ENCODE measurements at regions not wholly inside any gene's neighbourhood (a gene's known extent, or its start where the extent isn't known, plus 50 kb on each side); places are given as distances from the start of the nearest gene placed in this dataset.
A peak's percentile ranks its signal among the peaks of the same experiment; 100 is the strongest.
"Not testable (repeated sequence)": the region's sequence is repeated elsewhere in the genome, so short reads cannot be mapped to it uniquely, and the experiment has no call there.

DNA sequence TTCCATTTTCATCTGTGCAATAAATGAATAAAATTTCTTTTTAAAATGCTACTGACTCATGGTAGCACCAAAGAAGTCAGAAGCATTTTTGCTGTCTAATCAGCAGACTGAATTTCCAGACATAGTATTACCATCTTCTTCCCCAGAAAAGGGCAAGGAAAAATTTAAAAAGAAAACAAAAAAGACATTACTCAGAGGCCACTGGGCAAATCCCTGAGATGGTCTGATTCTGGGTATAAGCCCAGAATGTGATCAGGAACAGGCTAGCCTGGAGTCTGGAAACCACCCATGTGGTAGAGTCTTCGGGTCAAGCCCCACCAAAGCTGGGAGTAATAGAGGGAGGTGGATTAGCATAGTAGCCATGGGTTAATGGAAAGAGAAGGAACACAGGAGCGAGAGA is 342.8 kb downstream of the FBXW7 start:
- no peak for DNase-seq (ENCODE audit: low spot score)

- no peak for DNase-seq (ENCODE audit: low spot score)
Measured at GRCh38 chr4:152190907-152191306, 345.0 kb downstream of the FBXW7 start.

- no peak for DNase-seq (ENCODE audit: low spot score)
Measured at GRCh38 chr4:152189451-152190179, 346.3 kb downstream of the FBXW7 start.

DNA sequence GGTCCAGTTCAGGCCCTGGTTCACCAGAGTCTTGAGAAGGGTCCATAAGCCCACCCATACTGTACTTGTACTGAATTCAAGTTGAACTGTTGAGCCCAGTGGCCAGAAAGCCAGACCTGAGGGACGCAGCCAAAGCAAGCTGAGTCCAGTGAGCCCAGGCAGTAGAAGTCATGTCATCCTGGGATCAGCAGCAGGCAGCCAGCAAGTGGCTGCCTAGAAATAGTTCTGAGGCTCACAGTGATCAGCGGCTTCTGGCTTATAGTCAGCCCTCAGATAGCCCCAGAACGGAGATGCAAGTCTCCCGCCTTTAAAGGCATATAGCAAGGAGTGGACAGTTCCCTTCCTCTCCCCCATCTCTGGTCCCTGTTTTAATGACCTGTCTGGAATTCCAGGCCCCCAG is 347.1 kb downstream of the FBXW7 start:
- no peak for DNase-seq (ENCODE audit: low spot score)

- DNase-seq (ENCODE audit: low spot score) = no peak
Measured at GRCh38 chr4:152187693-152188092, 348.2 kb downstream of the FBXW7 start.

- no peak for DNase-seq (ENCODE audit: low spot score)
Measured at GRCh38 chr4:152185786-152186550, 349.9 kb downstream of the FBXW7 start.

DNA sequence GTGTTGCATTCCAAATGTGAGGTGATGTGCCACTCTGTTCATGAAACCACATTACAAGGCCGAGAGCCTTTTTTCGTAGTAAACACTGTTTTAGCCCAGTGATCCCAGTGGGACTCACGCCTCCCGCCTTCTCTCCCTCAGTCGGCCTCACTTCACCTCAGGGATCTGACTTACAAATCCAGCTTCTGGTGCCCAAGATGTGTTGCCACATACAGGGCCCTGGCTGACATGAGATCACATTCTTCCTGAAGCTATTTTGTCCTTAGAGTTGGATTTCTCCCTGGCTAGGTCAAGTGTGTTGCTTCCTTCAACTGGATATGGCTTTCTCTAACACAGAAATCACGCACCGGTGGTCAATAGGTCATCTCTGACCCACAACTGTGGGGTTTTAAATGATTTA is 354.7 kb downstream of the FBXW7 start:
- no peak for DNase-seq (ENCODE audit: low spot score)

- DNase-seq (ENCODE audit: low spot score) = no peak
Measured at GRCh38 chr4:152180369-152180768, 355.5 kb downstream of the FBXW7 start.

DNA sequence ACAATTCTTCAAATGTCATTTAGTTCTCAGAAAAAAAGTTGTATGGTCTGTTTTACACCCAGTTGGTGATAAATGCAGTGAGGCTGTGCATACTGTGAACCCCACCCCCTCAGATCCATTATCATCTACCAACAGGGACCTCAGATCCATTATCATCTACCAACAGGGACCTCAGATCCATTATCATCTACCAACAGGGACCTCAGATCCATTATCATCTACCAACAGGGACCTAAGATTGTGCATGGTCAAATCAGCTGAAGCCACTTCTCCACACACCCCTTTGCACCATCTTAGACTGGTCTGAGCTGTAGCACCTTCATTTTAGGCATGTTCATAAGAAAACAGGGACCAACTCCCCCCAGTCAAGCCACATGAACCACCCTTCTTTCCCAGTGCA is 358.4 kb downstream of the FBXW7 start:
- not testable (repeated sequence) for DNase-seq (ENCODE audit: low spot score)

DNA sequence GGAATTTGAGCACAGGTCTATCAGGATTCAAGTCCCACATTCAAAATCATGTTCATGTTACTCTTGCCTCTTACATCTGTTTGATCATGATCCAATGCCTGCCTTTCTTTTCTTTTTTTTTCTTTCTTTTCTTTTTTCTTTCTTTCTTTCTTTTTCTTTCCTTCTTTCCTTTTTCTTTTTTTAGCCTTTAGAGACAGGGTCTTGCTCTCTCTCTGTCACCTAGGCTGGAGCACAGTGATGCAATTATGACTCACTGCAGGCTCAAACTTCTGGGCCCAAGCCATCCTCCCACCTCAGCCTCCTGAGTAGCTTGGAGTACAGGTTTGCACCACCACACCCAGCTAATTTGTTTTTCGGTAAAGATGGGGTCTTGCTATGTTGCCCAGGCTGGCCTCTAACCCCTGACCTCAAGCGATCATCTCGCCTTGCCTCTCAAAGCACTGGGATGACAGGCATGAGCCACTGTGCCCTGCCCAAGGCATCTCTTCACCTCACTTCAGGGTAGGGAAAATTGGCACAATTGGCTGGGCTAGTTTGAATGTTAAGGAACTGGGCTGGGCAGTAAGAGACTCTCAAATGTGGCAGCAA is 359.2 kb downstream of the FBXW7 start:
- DNase-seq (ENCODE audit: low spot score) = no peak

GRCh38 chr4:152175586-152175985 is 360.3 kb downstream of the FBXW7 start:
- no peak for DNase-seq (ENCODE audit: low spot score)

DNA sequence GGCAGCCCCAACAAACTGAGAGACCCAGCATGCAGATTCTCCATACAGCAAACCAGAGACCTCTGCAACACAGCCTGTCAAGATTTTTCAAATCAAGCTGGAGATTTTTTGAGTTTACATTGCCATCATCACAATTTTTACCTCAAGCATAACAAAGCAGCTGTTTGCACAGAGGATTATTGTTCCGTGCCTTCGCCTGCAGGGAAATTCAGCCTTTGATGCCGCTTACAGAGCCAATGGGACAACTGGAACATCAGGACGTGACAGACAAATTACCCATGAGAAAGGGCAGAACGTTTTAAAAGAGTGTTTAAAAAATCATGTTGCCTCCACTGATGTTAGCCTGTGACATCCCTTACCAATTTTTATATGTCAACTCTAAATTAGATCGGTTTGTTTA is 363.7 kb downstream of the FBXW7 start:
- no peak for DNase-seq (ENCODE audit: low spot score)

- DNase-seq (ENCODE audit: low spot score) = no peak
Measured at GRCh38 chr4:152171556-152171955, 364.3 kb downstream of the FBXW7 start.

DNA sequence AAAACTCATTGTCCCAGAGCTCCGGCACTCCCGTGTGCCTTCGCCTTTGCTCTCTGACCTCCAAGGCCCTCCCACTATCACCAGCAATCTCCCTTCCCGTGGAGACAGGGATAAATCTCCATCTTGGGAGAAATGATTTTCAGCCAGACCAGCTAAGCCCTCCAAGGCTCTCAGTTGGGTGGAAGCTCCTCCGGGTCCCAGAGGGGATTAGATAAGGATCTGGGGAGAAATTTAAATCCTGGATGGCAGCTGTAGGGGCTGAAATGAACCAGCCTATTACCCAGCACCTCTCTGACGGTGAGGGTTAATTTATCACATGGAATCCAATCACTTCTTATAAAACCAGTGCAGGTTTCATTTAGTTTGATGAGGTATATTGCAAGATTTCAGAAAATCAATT is 366.2 kb downstream of the FBXW7 start:
- no peak for DNase-seq (ENCODE audit: low spot score)

DNA sequence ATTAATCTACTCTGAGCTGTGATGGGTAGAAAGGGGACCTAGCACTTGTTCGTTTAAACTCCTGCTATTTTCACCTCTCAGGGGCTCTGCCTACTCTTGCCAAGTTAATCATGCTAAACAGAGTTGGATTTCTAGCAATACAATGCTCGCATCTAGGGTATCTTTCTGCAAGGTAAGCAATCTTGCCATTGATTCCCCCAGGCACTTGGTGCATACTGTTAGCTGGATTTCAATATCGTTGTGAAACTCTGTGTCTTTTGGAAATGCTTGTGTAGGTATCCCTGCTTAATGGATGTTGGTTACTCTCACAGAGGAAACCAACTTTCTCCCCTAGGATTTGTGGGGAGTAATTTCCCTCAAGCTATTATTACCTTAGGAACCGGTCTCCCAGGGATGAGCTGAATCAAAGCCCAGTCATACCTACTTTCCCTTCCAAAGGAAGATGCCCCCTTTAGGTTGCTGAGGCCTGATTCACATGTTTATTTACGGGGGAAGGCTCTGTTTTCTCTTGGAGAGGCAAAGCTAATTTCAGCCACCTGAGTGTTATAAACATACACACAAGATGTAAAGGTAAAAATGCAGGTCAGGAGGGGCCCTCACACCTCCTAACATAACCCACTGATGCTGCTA is 366.8 kb downstream of the FBXW7 start:
- no peak for DNase-seq (ENCODE audit: low spot score)

DNA sequence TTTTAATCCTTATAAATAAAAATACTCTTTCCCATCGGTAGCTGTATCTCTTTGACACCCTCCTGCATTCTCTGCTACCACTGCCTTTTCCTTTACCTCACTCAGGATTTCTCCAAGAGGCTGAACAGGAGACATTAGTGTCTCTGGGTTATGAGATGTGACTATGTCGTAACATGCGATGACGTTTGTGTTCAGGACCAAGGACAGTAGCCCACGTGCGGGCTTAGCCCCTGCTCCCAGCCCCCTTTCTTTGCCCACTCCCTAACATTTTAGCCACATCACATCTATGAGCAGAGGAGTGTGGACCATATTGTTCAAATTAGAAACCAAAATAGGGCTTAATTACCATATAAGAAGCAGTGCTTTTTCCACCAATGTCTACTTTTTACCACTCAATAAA is 369.3 kb downstream of the FBXW7 start:
- peak; percentile 58 for DNase-seq (ENCODE audit: low spot score)

DNA sequence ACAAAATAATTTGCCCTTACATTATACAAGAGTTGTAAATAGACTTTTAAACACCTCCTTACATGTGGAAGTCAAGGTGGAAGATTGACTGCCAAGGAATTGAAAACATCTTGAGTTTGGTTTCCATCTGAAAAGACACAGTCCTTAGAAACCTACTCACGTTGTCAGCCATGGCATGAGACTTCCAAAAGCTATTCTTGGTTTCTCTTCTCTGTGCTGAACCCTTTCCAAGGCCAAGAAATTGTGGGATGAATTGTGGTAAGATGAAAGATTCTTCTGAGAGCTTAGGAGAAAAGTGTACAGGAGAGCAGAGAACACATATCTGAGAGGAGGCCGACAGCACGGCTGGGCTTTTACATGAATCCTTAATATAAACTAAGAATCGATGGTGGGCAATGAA is 370.0 kb downstream of the FBXW7 start:
- no peak for DNase-seq (ENCODE audit: low spot score)

DNA sequence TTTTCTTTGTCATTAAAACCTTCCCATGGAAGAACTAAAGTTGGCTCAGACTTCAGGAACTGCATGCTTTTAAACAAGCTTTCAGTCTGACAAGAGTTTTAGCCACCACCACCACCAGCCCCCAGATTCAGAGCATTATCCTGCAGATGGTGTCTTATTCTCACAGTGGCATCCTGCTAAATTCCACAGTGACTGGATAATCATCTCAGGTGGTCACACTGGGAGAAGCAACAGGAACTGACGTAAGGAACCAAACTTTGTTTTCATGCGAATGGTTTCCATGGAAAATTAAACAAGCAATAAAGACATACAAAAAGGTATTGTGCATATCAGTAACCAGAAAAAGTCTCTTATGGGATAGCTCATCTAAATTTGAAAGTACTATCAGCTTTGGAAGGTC is 370.7 kb downstream of the FBXW7 start:
- no peak for DNase-seq (ENCODE audit: low spot score)

- DNase-seq (ENCODE audit: low spot score) = no peak
Measured at GRCh38 chr4:152164561-152164960, 371.3 kb downstream of the FBXW7 start.

DNA sequence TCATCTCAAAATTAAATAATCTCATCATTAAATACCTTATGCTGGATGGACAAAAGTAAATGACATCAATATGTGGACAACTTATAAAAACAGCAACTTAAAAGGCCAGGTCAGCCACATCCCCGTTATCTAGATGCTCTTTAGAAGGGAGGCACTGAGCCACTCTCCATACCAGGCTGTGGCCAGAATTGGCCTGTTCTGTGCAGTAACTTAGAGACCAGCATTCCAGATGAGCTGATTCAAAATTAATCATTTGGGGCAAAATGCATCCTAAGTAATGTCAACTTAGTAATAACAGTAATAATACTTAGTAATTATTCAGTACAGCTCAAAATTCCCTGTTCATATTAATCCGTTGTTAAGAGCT is 373.6 kb downstream of the FBXW7 start:
- DNase-seq (ENCODE audit: low spot score) = no peak

GRCh38 chr4:152161676-152162330 is 374.1 kb downstream of the FBXW7 start:
- no peak for DNase-seq (ENCODE audit: low spot score)

DNA sequence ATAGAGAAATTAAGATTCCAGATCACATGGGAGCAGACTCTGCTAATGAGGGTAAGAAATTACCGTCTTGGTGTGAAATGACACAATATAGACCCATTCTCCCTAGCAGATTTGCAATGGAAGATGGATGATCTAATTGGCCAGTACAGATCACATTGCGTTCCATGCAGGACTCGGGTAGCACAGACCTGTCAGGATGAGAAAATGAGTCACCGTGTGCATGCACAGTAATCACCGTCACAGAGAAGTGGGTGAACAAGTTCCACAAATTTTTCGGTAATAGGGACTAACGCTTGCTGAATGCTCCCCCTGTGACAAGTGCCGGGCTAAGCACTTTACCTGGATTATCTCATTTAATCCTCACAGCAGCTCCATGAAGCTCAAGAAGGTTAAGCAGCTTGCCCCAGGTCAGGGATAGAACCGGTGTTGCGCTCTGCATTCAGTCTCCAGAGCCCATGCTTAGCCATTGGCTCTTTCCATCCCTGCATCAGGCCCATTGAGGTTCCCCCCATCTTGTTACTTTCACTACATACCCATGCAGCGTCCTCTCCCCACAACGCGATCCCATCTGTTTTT is 375.6 kb downstream of the FBXW7 start:
- no peak for DNase-seq (ENCODE audit: low spot score)

Data from ecto neural progenitor cell (in vitro differentiated cells).